GM19035 (cell line): ENCODE measurements at regions not wholly inside any gene's neighbourhood (a gene's known extent, or its start where the extent isn't known, plus 50 kb on each side); places are given as distances from the start of the nearest gene placed in this dataset.

Experiments used
- ATAC-seq: cut with Tn5 transposase; IDR thresholded peaks from one replicate; pipeline ENCODE4 v1.9.1; 2021; ENCODE audit not compliant: unreplicated experiment

DNA sequence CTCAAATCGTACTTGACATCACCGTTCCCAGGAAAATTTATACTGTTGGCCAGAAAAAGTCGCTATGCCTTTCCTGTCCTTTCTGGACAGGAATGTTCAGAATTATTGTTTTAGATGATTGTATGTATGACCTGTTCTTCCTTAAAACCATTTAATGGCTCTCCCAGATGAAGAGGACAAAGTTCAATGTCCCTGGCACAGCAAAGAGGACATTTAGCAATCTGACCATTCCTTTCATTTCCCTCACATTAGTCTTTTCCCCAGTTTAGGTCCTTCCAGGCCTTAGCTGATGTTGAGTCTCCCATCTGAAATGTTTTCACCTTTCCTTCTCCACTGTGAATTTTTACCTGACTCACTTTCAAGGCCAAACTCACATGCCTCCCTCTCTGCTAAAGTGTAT, 938.9 kb downstream of the CDH11 start:
- ATAC-seq, result no peak

- ATAC-seq, result no peak
Measured at GRCh38 chr16:64181271-64181925, 940.5 kb downstream of the CDH11 start.

DNA sequence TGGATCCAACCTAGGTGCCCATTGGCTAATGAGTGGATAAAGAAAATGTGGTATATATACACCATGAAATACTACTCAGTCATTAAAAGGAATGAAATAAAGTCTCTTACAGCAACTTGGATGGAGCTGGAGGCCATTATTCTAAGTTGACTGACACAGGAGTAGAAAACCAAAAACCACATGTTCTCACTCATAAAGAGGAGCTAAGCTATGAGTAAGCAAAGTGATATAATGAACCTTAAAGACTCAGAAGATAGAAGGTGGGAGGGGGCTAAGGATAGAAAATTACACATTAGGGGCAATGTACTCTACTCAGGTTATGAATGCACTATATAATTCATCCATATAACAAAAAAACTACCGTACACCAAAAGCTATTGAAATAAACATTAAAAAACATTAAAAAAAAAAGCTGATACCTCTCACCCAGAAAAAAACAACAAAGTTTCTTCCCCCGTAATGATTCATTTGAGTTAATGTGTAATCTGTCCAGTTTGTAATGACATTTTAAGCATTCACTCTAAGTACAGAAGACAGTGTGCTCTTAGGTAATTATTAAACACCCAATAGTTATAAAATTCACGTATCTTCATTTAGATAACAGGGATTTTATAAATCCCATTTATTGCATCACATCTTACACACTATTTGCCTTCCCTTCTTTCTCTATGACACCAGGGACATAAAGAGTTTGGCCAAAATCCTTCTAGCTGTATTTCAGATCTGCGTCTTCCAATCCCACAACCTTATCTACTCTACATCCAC, 941.5 kb downstream of the CDH11 start:
- ATAC-seq, result no peak

- no peak for ATAC-seq
Measured at GRCh38 chr16:64174327-64174726, 947.5 kb downstream of the CDH11 start.

DNA sequence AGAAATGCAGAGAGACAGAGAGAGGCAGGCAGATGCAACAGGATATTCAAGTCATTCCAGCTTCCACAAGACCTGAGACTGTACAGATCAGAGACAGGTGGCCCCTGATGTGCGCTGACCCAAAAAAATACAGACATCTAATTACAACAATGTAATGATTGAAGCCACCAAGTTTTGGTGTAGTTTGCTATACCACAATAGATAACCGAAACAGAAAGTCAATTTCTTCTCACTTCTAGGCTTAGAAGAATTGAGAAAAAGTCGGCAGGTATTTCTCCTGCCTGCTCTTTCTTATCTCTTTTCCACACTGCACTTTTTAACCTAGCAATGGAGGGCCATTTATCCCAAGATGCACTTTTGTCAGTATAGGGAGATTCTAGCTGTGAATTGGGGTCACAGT, 949.2 kb downstream of the CDH11 start:
- no peak for ATAC-seq

GRCh38 chr16:64172226-64172625, 949.6 kb downstream of the CDH11 start:
- ATAC-seq, result no peak

DNA sequence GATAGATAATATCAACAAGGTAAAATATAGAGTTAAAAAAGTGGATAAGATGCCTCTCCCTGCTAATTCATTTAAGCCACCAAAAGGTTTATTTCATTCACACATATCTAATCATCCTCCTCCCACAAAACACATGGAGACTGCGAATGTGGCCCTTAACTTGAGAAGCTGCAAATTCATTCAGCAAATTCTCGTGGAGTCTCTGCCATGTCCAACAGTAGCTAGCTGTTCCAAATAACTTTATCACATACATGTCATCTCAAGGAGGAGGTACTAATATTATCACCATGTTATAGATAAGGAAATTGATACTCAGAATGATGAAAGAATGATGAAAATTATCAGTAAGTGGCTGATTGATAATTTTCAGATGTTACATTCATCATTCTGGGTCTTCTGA, 950.2 kb downstream of the CDH11 start:
- ATAC-seq, result no peak

GRCh38 chr16:64168371-64168770, 953.5 kb downstream of the CDH11 start:
- no peak for ATAC-seq

GRCh38 chr16:64167936-64168335, 953.9 kb downstream of the CDH11 start:
- ATAC-seq, result no peak

- ATAC-seq, result no peak
Measured at GRCh38 chr16:64165368-64165767, 956.5 kb downstream of the CDH11 start.

DNA sequence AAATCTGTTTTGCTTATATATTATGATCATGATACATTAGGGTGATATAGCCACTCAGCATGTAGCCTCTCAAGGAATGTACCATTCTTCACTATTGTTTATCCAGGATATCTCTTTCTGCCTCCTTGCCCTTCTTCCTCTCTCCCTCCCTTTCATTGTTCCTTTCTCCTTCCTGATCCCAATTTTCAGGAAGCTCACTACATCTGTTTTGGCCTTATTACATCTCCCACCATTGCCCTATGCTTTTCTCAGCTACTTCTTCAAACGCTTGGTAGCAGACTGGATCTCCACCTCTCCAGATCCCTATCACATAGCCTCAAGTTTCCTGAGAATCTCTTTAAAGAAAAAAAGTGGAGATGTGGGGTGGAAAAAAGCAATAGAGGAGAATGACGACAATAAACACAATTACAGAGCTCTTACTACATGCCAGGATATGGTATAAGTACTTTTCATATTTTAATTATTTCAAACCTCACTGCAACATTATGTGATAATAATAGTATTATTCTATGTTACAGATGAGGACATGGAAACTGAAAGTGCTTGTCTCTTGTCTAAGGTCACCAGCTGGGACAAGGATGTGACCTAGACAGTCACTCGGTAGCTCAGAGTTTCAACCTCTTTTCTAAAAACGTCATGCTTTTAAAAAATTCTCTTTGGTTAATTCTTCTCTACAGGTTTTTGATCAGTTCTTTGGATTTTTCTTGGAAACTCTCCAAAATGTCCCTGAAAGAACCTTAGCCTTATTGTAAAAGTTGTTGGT, 959.1 kb downstream of the CDH11 start:
- ATAC-seq, result no peak

GRCh38 chr16:64159976-64160375, 961.9 kb downstream of the CDH11 start:
- no peak for ATAC-seq

DNA sequence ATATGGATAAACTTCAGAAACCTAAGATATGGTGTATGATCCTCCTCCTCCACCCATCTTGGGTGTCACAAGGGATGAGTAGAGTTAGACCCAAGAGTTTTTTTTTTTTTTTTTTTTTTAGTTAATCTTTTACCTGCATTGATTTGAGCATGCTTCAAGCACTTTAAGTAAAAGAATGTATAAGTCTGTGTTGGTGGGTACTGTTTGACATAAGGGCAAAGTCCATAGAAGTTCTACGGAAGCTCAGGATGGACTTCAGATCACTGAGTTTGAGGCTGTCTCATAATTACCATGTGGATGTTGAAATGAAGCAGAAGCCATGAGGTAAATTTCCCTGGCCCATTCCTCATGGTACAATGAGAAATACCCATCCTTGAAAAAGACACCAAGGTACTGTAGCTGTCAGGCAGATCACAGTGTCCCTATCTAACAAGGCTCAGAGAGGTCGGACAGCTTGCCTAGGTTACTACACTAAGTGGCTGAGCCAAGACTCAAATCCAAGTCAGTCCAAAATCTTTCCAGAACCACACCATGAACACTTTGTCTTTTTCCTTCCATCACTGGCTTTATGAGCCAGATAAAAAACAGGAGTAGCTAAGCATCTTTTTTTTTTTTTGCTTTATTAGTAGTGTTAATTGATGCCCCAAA, 962.8 kb downstream of the CDH11 start:
- ATAC-seq, result no peak

GRCh38 chr16:64153718-64154117, 968.1 kb downstream of the CDH11 start:
- ATAC-seq, result no peak

DNA sequence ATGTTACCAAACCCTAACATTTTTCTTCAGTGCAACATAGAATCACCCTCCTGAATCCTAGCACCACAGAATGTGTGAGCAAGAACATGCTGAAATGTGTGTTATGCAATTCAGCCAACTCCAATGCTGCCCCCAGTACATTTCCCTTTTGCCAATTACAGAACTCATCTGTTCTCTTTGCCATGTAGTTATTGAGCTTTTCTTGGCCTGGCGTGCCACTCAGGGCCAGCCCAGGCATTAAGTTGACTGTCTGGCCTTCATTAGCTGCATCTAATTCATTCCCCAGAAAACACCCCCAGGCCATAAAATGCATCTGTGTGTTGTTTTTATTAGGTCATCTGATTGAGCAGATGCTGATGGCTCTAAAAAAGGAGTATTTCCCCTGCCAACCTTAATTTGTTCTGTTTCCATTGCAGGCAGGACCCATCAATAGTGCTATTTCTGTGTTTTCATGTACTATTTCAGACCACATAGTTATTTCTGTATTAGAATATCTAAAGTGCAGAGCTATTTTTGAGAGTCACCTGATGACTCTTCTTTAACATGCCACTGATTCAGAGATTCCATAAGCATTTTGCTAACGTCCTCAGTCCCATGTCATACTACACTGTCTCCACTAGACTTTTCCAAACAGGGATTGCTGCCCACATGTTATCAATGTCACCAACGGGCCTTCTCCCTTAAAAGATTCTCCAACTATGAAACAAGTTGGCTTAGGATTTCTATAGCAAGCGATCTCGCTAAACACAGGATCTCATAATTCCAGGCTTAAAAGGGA, 969.7 kb downstream of the CDH11 start:
- no peak for ATAC-seq

DNA sequence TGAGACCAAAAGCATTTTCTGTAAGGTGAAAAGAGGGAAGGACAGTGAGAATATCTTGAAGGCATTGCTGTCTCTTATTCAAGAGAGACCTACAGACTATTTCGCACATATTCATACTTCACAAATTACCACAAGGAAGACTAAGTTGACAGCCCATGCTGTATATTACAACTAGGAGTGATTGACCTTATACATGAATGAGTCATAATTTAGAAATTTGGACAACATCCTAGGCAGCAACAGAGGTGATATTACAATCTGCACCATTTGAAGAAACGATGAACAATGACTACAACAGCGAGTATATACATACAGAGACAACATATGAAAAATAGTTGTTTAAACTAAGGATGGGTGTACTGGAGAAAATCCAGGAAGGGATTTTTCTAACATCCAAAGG, 971.7 kb downstream of the CDH11 start:
- ATAC-seq, result no peak

DNA sequence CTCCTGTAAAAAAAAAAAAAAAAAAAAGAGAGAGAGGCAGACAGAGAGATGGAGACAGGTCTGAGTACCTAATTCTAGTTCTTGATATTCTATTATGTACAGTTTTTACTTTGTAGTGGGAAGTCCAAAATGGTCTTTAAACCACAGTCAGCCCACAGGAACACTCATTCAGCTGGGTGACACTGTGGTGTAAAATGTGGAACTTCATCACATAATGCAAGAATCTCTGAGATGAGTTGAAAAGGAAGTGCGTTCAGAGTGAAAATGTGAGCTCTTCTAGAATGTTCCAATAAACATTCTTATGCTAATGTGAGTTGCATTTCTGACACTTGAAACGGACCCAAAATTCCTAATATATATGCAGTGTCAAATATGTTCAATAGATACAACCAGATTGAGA, 972.1 kb downstream of the CDH11 start:
- ATAC-seq, result no peak

DNA sequence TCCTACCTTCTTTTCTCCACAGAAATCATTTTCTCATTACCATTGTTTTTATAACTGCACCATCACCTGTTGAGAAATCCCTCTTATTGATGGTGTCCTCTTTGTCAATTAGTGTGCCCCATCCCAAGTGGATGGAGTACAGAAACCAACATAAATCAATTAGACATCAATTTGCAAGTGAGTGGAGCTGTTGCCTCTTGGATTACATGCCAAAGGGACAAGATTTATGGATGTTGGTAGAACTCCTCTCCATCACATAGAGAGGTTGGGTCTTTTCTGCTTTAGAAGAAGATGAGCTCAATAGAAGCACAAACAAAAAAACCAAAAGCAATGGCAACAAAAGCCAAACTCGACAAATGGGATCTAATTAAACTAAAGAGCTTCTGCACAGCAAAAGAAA, 973.5 kb downstream of the CDH11 start:
- ATAC-seq, result no peak

DNA sequence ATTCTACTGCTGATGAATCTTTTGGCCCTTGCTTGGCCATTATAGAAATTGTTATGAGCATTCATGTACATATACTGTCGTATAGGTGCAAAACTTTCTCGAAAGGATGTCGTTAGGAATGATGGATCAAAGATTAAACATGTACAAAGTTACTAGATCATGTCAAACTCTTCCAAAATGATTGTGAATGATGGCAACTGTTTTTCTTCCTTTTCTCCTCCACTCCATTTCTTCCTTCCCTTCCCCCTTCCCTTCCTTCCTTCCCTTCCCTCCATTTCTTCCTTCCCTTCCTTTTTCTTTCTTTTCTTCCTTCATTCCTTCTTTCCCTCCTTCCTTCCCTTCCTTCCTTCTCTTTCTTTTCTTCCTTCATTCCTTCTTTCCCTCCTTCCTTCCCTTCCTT, 973.9 kb downstream of the CDH11 start:
- ATAC-seq, result no peak

DNA sequence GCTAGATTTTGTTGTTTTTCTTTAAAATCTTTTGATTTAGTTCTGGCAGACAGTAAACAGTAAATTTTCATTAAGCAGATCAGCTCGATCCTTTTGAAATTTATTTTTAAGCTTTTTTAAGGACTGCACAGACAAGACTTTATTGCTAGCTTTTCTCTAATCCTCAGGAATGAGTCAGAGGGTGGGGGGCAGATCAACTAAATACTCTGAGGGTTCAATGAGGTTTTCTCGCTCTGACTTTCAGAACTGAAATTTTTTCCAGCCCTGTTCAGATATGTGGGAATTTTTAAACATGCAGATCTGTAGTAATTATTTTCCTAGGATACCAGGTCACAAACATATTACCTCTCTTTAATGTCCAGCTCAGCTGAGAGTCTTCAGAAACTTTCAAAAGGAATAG, 977.2 kb downstream of the CDH11 start:
- no peak for ATAC-seq

DNA sequence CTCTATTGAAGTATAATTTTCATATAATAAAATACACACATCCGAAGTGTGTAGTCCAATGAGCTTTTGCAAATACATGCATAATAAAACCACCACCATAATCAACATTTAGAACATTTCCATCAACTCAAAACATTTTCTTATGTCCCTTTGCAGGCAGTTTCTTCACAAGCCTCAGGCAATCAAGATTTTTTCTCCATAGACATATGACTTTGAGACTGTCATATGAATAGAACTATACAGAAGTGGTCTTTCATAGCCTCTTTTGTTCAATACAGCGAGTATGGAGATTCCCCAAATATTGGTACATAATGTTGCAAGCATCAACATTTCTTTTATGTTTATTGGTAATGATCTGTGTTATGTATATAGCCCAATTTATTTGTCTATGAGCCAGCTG, 983.2 kb downstream of the CDH11 start:
- no peak for ATAC-seq
